ENCODE measurements at regions not wholly inside any gene's neighbourhood (a gene's known extent, or its start where the extent isn't known, plus 50 kb on each side); places are given as distances from the start of the nearest gene placed in this dataset.

DNA sequence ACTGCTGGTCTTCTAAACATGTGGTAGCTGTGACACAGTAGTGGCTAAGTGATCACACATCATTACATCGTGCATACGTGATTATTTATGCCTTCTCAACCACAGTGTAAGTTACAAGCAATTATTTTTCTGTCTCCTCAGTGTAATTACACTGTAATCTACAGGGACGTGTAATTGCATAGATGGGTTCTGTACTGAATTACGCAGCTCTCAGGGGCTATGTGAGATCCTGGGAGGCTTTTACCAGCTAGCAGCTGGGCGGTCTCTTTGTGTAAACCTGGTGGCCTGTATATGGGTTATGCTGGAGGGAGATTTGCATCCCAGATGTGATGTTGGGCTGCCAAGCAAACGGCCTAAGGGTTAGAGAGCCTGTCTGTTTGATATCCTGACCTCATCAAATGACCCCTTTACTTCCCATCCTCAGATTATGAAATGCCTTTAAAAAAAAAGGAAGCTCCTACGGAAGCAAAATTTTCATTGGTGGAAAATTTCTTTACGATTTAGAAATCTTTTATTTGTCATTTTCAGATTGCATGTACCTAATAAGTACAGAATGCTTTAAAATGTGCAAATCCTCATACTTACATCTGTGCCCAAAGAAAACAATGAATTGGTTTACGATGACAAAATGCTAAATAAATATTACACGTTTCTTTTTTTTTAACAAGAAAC is 402.8 kb upstream of the JAG1 start:
- H3K36me3 ChIP-seq (ENCODE audit: insufficient read depth, low read length), result no peaks in the 10 kb centered on the region
- H4K20me1 ChIP-seq (ENCODE audit: insufficient read depth, low read length, poor library complexity, severe bottlenecking), result no peaks in the 10 kb centered on the region
- no peaks in the 10 kb centered on the region for H3K27me3 ChIP-seq (ENCODE audit: insufficient read depth, low read length, poor library complexity, severe bottlenecking)
- H3K9me2 ChIP-seq (replicated peaks; ENCODE audit: low read depth, low read length), result no peaks in the 10 kb centered on the region
- H3K4me3 ChIP-seq (ENCODE audit: low read length, poor library complexity, severe bottlenecking), result no peak overlapping the region
- H3K4me1 ChIP-seq (ENCODE audit: insufficient read depth, low read length, poor library complexity, severe bottlenecking), result no peaks in the 10 kb centered on the region
- no peaks in the 10 kb centered on the region for H3F3A ChIP-seq (ENCODE audit: low read depth)
- H3K79me2 ChIP-seq (ENCODE audit: insufficient read depth, low read length), result no peaks in the 10 kb centered on the region
- H2AFZ ChIP-seq (ENCODE audit: low read length), result no peak overlapping the region
- TF ChIP-seq EZH2phosphoT487 (IDR thresholded peaks at IDR 0.05; ENCODE audit: borderline replicate concordance), result no peak
- TF ChIP-seq, protein P1, sequence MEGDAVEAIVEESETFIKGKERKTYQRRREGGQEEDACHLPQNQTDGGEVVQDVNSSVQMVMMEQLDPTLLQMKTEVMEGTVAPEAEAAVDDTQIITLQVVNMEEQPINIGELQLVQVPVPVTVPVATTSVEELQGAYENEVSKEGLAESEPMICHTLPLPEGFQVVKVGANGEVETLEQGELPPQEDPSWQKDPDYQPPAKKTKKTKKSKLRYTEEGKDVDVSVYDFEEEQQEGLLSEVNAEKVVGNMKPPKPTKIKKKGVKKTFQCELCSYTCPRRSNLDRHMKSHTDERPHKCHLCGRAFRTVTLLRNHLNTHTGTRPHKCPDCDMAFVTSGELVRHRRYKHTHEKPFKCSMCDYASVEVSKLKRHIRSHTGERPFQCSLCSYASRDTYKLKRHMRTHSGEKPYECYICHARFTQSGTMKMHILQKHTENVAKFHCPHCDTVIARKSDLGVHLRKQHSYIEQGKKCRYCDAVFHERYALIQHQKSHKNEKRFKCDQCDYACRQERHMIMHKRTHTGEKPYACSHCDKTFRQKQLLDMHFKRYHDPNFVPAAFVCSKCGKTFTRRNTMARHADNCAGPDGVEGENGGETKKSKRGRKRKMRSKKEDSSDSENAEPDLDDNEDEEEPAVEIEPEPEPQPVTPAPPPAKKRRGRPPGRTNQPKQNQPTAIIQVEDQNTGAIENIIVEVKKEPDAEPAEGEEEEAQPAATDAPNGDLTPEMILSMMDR (conservative IDR thresholded peaks at IDR 0.05; ENCODE audit: low read length), result no peak
- no peaks in the 10 kb centered on the region for H3K9me3 ChIP-seq (ENCODE audit: insufficient read depth, low read depth, low read length)
- no peak overlapping the region for H3K9ac ChIP-seq (ENCODE audit: low read depth, low read length, poor library complexity, severe bottlenecking)
- no peak overlapping the region for H3K4me2 ChIP-seq (ENCODE audit: low read depth, low read length, poor library complexity, severe bottlenecking)

DNA sequence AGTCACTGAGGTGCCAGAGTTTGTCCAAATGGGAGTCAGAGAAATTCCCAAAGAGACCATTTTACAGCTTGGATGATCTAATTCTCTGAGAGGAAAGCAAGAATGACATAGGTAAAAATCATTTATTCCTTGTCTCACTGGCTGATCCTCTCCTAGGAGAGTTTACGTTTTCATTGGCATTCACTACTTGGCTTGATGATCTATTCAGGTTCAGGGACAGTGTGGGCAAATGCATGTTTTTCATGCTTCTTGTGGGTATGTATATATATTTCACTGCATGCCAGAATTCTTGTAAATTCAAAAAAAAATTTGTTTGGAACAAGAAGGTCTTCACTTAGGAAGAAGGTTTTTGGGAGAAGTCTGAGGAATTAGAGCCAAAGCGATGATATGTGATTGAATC is 403.4 kb upstream of the JAG1 start:
- H3K4me3 ChIP-seq (ENCODE audit: low read length, poor library complexity, severe bottlenecking), result no peak overlapping the region
- no peaks in the 10 kb centered on the region for H3K9me2 ChIP-seq (replicated peaks; ENCODE audit: low read depth, low read length)
- no peaks in the 10 kb centered on the region for H4K20me1 ChIP-seq (ENCODE audit: insufficient read depth, low read length, poor library complexity, severe bottlenecking)
- H3K4me2 ChIP-seq (ENCODE audit: low read depth, low read length, poor library complexity, severe bottlenecking), result no peak overlapping the region
- TF ChIP-seq EZH2phosphoT487 (IDR thresholded peaks at IDR 0.05; ENCODE audit: borderline replicate concordance), result no peak
- TF ChIP-seq, protein P1 (conservative IDR thresholded peaks at IDR 0.05; ENCODE audit: low read length), result no peak
- no peaks in the 10 kb centered on the region for H3K4me1 ChIP-seq (ENCODE audit: insufficient read depth, low read length, poor library complexity, severe bottlenecking)
- H3K36me3 ChIP-seq (ENCODE audit: insufficient read depth, low read length), result no peaks in the 10 kb centered on the region
- no peaks in the 10 kb centered on the region for H3K79me2 ChIP-seq (ENCODE audit: insufficient read depth, low read length)
- no peak overlapping the region for H2AFZ ChIP-seq (ENCODE audit: low read length)
- H3K9me3 ChIP-seq (ENCODE audit: insufficient read depth, low read depth, low read length), result no peaks in the 10 kb centered on the region
- no peaks in the 10 kb centered on the region for H3K27me3 ChIP-seq (ENCODE audit: insufficient read depth, low read length, poor library complexity, severe bottlenecking)
- no peak overlapping the region for H3K9ac ChIP-seq (ENCODE audit: low read depth, low read length, poor library complexity, severe bottlenecking)
- no peaks in the 10 kb centered on the region for H3F3A ChIP-seq (ENCODE audit: low read depth)

DNA sequence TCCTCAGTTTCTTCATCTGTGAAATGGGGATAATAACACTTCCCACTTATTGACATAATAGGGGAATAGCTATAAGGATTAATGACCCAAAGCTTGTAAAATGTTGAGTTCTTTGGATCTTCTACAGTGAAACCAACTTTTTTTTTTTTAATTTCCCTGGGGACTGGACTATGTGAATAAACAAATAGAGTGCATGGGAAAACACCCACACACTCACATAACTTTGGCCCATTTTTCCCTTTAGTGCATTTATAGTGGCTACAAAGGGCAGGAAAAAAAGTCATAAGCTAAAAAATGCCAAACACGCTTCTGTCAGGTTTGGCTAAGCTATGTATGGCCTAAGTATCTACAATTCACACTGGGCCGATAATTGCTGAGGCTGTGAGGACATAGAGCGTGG is 406.2 kb upstream of the JAG1 start:
- no peak overlapping the region for H3K9ac ChIP-seq (ENCODE audit: low read depth, low read length, poor library complexity, severe bottlenecking)
- no peaks in the 10 kb centered on the region for H3F3A ChIP-seq (ENCODE audit: low read depth)
- H4K20me1 ChIP-seq (ENCODE audit: insufficient read depth, low read length, poor library complexity, severe bottlenecking), result no peaks in the 10 kb centered on the region
- H3K4me1 ChIP-seq (ENCODE audit: insufficient read depth, low read length, poor library complexity, severe bottlenecking), result no peaks in the 10 kb centered on the region
- no peaks in the 10 kb centered on the region for H3K36me3 ChIP-seq (ENCODE audit: insufficient read depth, low read length)
- no peak overlapping the region for H3K4me3 ChIP-seq (ENCODE audit: low read length, poor library complexity, severe bottlenecking)
- TF ChIP-seq EZH2phosphoT487 (IDR thresholded peaks at IDR 0.05; ENCODE audit: borderline replicate concordance), result no peak
- TF ChIP-seq, protein P1 (conservative IDR thresholded peaks at IDR 0.05; ENCODE audit: low read length), result no peak
- H2AFZ ChIP-seq (ENCODE audit: low read length), result no peak overlapping the region
- no peaks in the 10 kb centered on the region for H3K27me3 ChIP-seq (ENCODE audit: insufficient read depth, low read length, poor library complexity, severe bottlenecking)
- H3K9me2 ChIP-seq (replicated peaks; ENCODE audit: low read depth, low read length), result no peaks in the 10 kb centered on the region
- no peaks in the 10 kb centered on the region for H3K79me2 ChIP-seq (ENCODE audit: insufficient read depth, low read length)
- H3K4me2 ChIP-seq (ENCODE audit: low read depth, low read length, poor library complexity, severe bottlenecking), result no peak overlapping the region
- no peaks in the 10 kb centered on the region for H3K9me3 ChIP-seq (ENCODE audit: insufficient read depth, low read depth, low read length)
